ENCODE measurements at regions not wholly inside any gene's neighbourhood (a gene's known extent, or its start where the extent isn't known, plus 50 kb on each side); places are given as distances from the start of the nearest gene placed in this dataset.
"Not testable (repeated sequence)": the region's sequence is repeated elsewhere in the genome, so short reads cannot be mapped to it uniquely, and the experiment has no call there.

DNA sequence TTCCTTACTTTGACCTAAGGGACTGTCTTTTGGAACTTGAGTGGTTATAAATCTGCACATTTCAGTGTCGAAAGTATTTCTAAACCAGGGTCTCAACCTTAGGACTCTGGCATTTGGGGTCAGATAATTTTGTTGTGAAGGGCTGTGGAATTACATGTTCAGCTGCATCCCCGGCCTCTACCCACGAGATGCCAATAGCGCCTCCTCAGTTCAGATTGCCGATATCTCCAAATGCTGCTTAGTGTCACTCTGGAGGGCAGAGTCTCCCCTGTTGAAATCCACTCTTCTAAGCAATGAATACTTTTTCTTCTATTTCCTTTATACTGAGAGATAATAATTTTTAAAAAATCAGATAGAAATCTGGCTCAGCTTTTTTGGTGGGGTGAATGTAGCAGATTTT is 379.4 kb upstream of the RGS6 start:
- in situ Hi-C loops (cut with MboI; ENCODE audit: low sequenced_read_pairs): no loop called here

- in situ Hi-C loops (cut with MboI; ENCODE audit: low sequenced_read_pairs): no loop called here
Measured at GRCh38 chr14:71553779-71554178, 378.4 kb upstream of the RGS6 start.

GRCh38 chr14:71554323-71554722 is 377.9 kb upstream of the RGS6 start:
- in situ Hi-C loops (cut with MboI; ENCODE audit: low sequenced_read_pairs): no loop called here

DNA sequence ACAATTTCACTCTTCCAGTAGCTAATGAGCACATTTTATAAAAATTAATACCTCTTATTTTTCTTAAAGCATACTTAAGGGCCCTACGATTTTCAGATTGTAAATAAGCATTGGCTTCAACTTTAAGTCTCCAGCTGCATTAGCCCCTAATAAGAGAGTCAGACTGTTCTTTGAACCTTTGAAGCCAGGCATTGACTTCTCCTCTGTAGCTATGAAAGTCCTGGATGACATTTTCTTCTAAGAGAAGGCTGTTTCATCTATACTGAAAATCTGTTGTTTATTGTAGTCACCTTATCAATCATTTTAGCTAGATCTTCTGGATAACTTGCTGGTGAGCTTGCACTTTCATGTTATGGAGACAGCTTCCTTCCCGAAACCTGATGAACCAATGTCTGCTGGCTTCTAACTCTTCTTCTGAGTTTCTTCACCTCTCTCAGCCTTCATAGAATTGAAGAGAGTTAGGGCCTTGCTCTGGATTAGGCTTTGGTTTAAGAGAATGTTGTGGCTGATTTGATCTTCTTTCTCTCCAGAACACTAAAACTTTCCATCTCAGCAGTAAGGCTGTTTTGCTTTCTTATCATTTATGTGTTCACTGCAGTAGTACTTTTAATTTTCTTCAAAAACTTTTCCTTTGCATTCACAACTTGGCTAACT is 377.1 kb upstream of the RGS6 start:
- in situ Hi-C loops (cut with MboI; ENCODE audit: low sequenced_read_pairs): no loop called here

GRCh38 chr14:71555654-71556559 is 376.3 kb upstream of the RGS6 start:
- in situ Hi-C loops (cut with MboI; ENCODE audit: low sequenced_read_pairs): no loop called here

DNA sequence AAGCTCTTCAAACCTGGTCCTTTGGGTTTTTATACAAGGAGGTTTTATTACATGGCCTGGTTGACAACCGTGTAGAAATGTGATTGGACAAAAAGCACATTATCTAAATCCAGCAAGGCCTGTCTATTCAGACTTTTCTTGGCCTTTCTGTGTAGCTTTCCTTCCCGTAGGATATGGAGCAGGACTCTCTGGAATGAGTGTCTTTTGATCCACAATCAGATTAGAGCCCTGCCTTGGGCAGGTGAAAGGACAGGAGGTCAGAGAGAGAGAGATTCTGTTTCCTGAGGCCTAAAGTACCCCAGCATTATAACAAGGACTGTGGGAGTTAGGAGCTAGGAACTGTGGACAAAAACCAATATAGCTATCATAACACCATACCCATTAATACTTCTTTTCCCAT is 375.5 kb upstream of the RGS6 start:
- in situ Hi-C loops (cut with MboI; ENCODE audit: low sequenced_read_pairs): no loop called here

DNA sequence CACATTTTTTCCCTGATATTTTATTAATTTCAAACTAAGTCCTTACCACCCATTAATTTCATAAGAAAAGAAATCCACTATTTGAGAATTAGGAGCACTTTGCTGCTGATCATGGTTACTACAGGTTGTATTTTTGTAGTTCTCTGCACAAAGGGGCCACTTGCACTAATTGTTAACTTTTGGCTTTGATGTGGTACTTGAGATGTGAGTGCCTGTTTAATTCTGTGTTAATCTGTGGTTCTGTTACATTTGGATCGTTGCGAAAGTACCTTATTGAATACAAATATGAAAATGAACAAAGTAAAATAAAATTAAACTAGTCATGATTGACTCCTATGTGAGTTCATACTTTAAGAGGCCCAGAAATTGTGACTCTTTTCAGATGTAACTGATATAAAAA is 374.9 kb upstream of the RGS6 start:
- in situ Hi-C loops (cut with MboI; ENCODE audit: low sequenced_read_pairs): no loop called here

DNA sequence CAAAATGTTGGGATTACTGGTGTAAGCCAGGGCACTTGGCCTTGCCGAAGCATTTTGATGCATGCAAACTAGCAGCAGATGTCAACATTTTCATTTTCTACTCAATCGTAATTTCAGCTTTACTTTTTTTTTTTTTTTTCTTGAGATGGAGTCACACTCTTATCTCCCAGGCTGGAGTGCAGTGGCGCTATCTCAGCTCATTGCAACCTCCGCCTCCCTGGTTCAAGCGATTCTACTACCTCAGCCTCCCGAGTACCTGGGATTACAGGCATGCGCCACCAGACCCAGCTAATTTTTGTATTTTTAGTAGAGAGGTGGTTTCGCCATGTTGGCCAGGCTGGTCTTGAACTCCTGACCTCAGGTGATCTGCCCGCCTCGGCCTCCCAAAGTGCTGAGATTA is 373.3 kb upstream of the RGS6 start:
- in situ Hi-C loops (cut with MboI; ENCODE audit: low sequenced_read_pairs): not testable (repeated sequence)

DNA sequence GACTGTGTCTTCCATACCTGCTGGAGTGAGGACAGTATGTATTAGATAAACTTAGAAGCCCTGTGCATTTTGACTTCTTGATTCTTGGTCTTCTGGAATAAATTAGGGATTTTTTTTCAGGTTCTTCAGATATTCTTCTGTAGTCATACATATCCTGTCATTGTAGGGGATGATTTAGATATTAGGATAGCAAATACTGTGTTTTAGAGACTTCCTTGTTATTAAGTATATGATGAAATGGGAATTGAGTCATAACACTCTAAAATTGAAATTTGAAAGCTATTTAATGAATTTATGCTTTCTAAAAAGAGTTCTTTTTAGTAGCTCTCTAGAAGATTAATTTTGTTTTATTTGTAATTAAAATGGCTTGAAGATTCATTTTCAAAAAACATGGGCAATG is 371.5 kb upstream of the RGS6 start:
- in situ Hi-C loops (cut with MboI; ENCODE audit: low sequenced_read_pairs): no loop called here

GRCh38 chr14:71563492-71564153 is 368.6 kb upstream of the RGS6 start:
- in situ Hi-C loops (cut with MboI; ENCODE audit: low sequenced_read_pairs): no loop called here

DNA sequence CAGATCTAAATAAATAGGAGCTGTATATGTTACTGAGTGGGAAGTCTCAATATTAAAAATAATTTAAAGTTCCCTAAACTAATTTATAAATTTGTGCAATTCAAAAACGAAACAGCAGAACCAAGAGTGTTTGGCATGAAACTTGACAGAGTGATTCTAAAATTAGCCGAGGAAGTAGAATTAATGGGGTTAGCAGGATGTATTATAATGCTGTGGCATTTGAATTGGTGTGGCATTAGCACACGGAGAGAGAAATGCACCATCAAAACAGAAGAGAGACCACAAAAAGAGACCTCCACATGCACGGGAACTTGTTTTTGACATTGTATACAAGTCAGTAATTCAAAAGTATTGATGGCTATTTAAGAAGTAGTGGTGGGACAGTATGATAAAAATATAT is 366.0 kb upstream of the RGS6 start:
- in situ Hi-C loops (cut with MboI; ENCODE audit: low sequenced_read_pairs): no loop called here

GRCh38 chr14:71567499-71568133 is 364.6 kb upstream of the RGS6 start:
- in situ Hi-C loops (cut with MboI; ENCODE audit: low sequenced_read_pairs): not testable (repeated sequence)

DNA sequence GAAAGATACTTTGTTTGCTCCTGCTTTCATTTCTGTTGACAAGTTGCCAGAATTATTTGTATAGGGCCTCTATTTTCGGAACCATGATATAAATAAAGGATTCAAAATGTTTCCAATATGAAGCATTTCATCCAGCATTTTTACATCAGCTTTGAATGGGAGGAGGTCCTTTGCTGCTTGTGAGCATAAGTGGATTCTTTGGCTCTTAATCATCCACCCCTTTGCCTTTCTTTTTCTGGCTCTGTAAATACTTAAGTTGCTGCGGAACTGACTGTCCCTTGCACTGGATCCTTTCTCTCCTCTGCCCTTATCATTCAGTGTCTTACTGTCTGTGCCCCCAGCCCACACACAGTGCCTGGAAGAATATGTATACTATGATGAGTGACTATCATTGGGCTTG is 357.3 kb upstream of the RGS6 start:
- in situ Hi-C loops (cut with MboI; ENCODE audit: low sequenced_read_pairs): no loop called here

GRCh38 chr14:71576472-71576871 is 355.8 kb upstream of the RGS6 start:
- in situ Hi-C loops (cut with MboI; ENCODE audit: low sequenced_read_pairs): no loop called here

GRCh38 chr14:71579331-71579730 is 352.9 kb upstream of the RGS6 start:
- in situ Hi-C loops (cut with MboI; ENCODE audit: low sequenced_read_pairs): no loop called here

DNA sequence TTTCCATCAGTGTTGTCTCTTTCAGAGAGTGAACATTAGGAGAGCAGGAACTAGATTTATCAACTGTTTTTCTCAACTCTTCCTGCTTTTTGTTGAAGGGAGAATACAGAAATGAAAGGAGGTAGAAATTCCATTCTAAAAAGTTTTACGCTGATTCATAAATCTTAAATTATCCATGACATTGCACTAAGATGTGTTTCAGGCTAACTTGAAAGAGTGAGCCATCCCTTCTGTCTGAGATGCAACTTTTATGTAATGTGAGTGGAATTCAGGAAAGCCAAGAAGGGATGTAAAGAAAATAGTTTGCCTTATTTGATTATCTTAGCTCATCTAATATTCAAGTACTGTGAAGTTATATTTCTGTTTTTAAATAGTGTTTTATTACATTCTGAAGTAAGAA is 349.5 kb upstream of the RGS6 start:
- in situ Hi-C loops (cut with MboI; ENCODE audit: low sequenced_read_pairs): no loop called here

GRCh38 chr14:71583194-71583593 is 349.0 kb upstream of the RGS6 start:
- in situ Hi-C loops (cut with MboI; ENCODE audit: low sequenced_read_pairs): no loop called here

DNA sequence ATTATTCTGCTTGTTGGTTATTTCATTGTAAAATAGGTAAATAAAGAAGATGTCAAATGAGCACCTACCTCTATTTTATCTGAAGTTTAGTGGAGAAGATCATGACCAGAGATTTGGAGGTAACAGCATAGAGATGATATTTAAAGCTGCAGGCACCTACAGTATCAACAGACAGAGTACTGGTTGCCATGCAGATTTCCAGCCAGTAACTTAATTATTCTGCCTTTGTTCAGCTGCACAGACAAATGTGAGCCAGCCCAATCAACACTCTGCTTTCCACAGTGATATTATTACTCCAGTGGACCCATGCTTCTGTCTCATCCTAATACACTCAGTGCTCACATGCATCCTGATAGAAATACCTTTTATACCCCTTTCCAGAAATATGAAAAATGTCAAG is 348.5 kb upstream of the RGS6 start:
- in situ Hi-C loops (cut with MboI; ENCODE audit: low sequenced_read_pairs): no loop called here

DNA sequence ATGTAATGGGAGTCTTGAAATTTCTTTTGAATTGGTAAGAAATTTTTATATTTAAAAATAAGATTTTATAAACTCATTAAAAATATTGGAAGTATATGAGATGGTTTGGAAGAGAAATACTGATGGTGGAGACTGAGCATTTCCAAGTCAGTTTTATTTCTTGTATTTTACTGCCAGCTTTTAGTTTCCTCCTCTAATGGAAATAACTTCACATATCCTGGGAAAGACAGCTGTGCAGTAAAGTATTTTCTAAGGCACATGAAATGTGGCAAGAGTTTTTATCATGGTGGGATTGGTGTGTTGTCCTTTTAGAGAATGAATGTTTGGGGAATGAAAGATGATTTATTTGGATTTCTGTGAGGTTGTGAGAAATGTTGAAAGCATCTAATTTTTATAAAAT is 346.9 kb upstream of the RGS6 start:
- in situ Hi-C loops (cut with MboI; ENCODE audit: low sequenced_read_pairs): no loop called here

GRCh38 chr14:71586131-71586897 is 345.9 kb upstream of the RGS6 start:
- in situ Hi-C loops (cut with MboI; ENCODE audit: low sequenced_read_pairs): no loop called here

DNA sequence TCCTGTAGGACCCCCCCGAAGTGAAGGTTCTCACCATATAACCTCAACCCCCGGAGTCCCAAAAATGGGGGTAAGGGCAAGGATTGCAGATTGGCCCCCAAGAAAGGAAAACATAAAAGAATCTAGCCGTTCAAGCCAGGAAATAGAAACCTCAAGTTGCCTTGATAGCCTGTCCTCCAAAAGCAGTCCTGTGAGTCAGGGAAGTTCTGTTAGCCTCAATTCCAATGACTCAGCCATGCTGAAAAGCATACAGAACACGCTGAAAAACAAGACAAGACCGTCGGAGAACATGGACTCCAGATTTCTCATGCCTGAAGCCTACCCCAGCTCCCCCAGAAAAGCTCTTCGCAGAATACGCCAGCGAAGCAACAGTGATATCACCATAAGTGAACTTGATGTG is 344.2 kb upstream of the RGS6 start:
- in situ Hi-C loops (cut with MboI; ENCODE audit: low sequenced_read_pairs): no loop called here
